GM18498 (cell line): ENCODE measurements at regions not wholly inside any gene's neighbourhood (a gene's known extent, or its start where the extent isn't known, plus 50 kb on each side); places are given as distances from the start of the nearest gene placed in this dataset.
"Not testable (repeated sequence)": the region's sequence is repeated elsewhere in the genome, so short reads cannot be mapped to it uniquely, and the experiment has no call there.

Source experiments
- ATAC-seq: cut with Tn5 transposase; IDR thresholded peaks from one replicate; pipeline ENCODE4 v1.9.1; 2021; ENCODE audit warnings: mild to moderate bottlenecking, moderate library complexity; ENCODE audit not compliant: unreplicated experiment

- no peak for ATAC-seq
Measured at GRCh38 chr11:96760306-96760705, 370.5 kb downstream of the JRKL start.

- ATAC-seq: no peak
Measured at GRCh38 chr11:96760815-96761214, 371.0 kb downstream of the JRKL start.

- no peak for ATAC-seq
Measured at GRCh38 chr11:96761451-96761850, 371.6 kb downstream of the JRKL start.

GRCh38 chr11:96763244-96763643 is 373.4 kb downstream of the JRKL start:
- ATAC-seq: no peak

GRCh38 chr11:96778272-96778671 is 388.5 kb downstream of the JRKL start:
- no peak for ATAC-seq

GRCh38 chr11:96779030-96779429 is 389.2 kb downstream of the JRKL start:
- ATAC-seq: no peak

GRCh38 chr11:96781082-96781481 is 391.3 kb downstream of the JRKL start:
- ATAC-seq: no peak

- no peak for ATAC-seq
Measured at GRCh38 chr11:96782632-96783031, 392.8 kb downstream of the JRKL start.

- no peak for ATAC-seq
Measured at GRCh38 chr11:96783311-96783710, 393.5 kb downstream of the JRKL start.

GRCh38 chr11:96785073-96785472 is 395.3 kb downstream of the JRKL start:
- no peak for ATAC-seq

- ATAC-seq: no peak
Measured at GRCh38 chr11:96794152-96794551, 404.3 kb downstream of the JRKL start.

GRCh38 chr11:96798445-96798844 is 408.6 kb downstream of the JRKL start:
- no peak for ATAC-seq

- no peak for ATAC-seq
Measured at GRCh38 chr11:96815236-96815635, 425.4 kb downstream of the JRKL start.

GRCh38 chr11:96817482-96818399 is 427.9 kb downstream of the JRKL start:
- no peak for ATAC-seq

- ATAC-seq: no peak
Measured at GRCh38 chr11:96827164-96827563, 437.4 kb downstream of the JRKL start.

- no peak for ATAC-seq
Measured at GRCh38 chr11:96841792-96842191, 452.0 kb downstream of the JRKL start.

- ATAC-seq: no peak
Measured at GRCh38 chr11:96842731-96843130, 452.9 kb downstream of the JRKL start.

- no peak for ATAC-seq
Measured at GRCh38 chr11:96854425-96854824, 464.6 kb downstream of the JRKL start.

GRCh38 chr11:96861722-96862121 is 471.9 kb downstream of the JRKL start:
- not testable (repeated sequence) for ATAC-seq

- ATAC-seq: no peak
Measured at GRCh38 chr11:96863520-96863919, 473.7 kb downstream of the JRKL start.

GRCh38 chr11:96865020-96865419 is 475.2 kb downstream of the JRKL start:
- no peak for ATAC-seq

- ATAC-seq: no peak
Measured at GRCh38 chr11:96869207-96869606, 479.4 kb downstream of the JRKL start.

GRCh38 chr11:96875712-96876111 is 485.9 kb downstream of the JRKL start:
- ATAC-seq: no peak
